ENCODE measurements at regions not wholly inside any gene's neighbourhood (a gene's known extent, or its start where the extent isn't known, plus 50 kb on each side); places are given as distances from the start of the nearest gene placed in this dataset.

GRCh38 chr1:29473161-29473855, 237.0 kb downstream of the PTPRU start:
- DNase-seq (ENCODE audit: low read depth in 2 of 2) = no peak

- DNase-seq (ENCODE audit: low read depth in 2 of 2) = no peak
Measured at GRCh38 chr1:29471487-29472313, 235.4 kb downstream of the PTPRU start.

- DNase-seq (ENCODE audit: low read depth in 2 of 2) = no peak
Measured at GRCh38 chr1:29470788-29471119, 234.4 kb downstream of the PTPRU start.

- DNase-seq (ENCODE audit: low read depth in 2 of 2) = no peak
Measured at GRCh38 chr1:29470087-29470787, 233.9 kb downstream of the PTPRU start.

- DNase-seq (ENCODE audit: low read depth in 2 of 2) = no peak
Measured at GRCh38 chr1:29469457-29469856, 233.1 kb downstream of the PTPRU start.

- DNase-seq (ENCODE audit: low read depth in 2 of 2) = no peak
Measured at GRCh38 chr1:29467989-29468900, 231.9 kb downstream of the PTPRU start.

GRCh38 chr1:29466258-29466657, 229.9 kb downstream of the PTPRU start:
- no peak for DNase-seq (ENCODE audit: low read depth in 2 of 2)

- no peak for DNase-seq (ENCODE audit: low read depth in 2 of 2)
Measured at GRCh38 chr1:29465755-29466154, 229.4 kb downstream of the PTPRU start.

- DNase-seq (ENCODE audit: low read depth in 2 of 2) = no peak
Measured at GRCh38 chr1:29462096-29462495, 225.8 kb downstream of the PTPRU start.

GRCh38 chr1:29461115-29461739, 224.9 kb downstream of the PTPRU start:
- DNase-seq (ENCODE audit: low read depth in 2 of 2) = no peak

GRCh38 chr1:29460694-29461093, 224.4 kb downstream of the PTPRU start:
- no peak for DNase-seq (ENCODE audit: low read depth in 2 of 2)

GRCh38 chr1:29460041-29460610, 223.8 kb downstream of the PTPRU start:
- DNase-seq (ENCODE audit: low read depth in 2 of 2) = no peak

GRCh38 chr1:29459620-29459945, 223.3 kb downstream of the PTPRU start:
- DNase-seq (ENCODE audit: low read depth in 2 of 2) = no peak

- DNase-seq (ENCODE audit: low read depth in 2 of 2) = no peak
Measured at GRCh38 chr1:29458737-29459619, 222.7 kb downstream of the PTPRU start.

- no peak for DNase-seq (ENCODE audit: low read depth in 2 of 2)
Measured at GRCh38 chr1:29457496-29458368, 221.4 kb downstream of the PTPRU start.

GRCh38 chr1:29456685-29457435, 220.5 kb downstream of the PTPRU start:
- no peak for DNase-seq (ENCODE audit: low read depth in 2 of 2)

- DNase-seq (ENCODE audit: low read depth in 2 of 2) = no peak
Measured at GRCh38 chr1:29455781-29456180, 219.5 kb downstream of the PTPRU start.
